HEK293 (cell line): ENCODE measurements at regions not wholly inside any gene's neighbourhood (a gene's known extent, or its start where the extent isn't known, plus 50 kb on each side); places are given as distances from the start of the nearest gene placed in this dataset.

ENCODE experiments used
- CTCF ChIA-PET: fragments of 350-600 bp; formaldehyde crosslinking; extraction: SDS; loops from one replicate; lab custom pipeline; 2021; ENCODE audit warnings: antibody characterized with exemption; lab: Yijun Ruan, JAX
- POLR2A ChIA-PET: fragments of 300-600 bp; formaldehyde crosslinking; extraction: SDS; loops from one replicate; lab custom pipeline; 2020; ENCODE audit warnings: antibody characterized with exemption, inconsistent platforms; lab: Yijun Ruan, JAX
- H3K27ac ChIP-seq: fragments of 200-500 bp; sonication (Bioruptor generic); 2 replicates; pipeline ENCODE4 v1.5.1; 2014; ENCODE audit warnings: low read depth, low read length, control low read depth, inconsistent platforms; ENCODE audit errors: extremely low read depth
- H3K36me3 ChIP-seq, 2 experiments: fragments of 200-500 bp in 1 of 2; sonication (Bioruptor generic) in 1 of 2; 1 replicate in 1 of 2; 2 replicates in 1 of 2; pipeline ENCODE4 v1.5.1; 2014 to 2017; ENCODE audit warnings: inconsistent platforms in 2 of 2, low read length in 2 of 2; ENCODE audit not compliant: control insufficient read depth in 2 of 2, insufficient read depth in 1 of 2
- H3K4me1 ChIP-seq: fragments of 200-500 bp; sonication (Bioruptor generic); 2 replicates; pipeline ENCODE4 v1.5.1; 2014; ENCODE audit warnings: mild to moderate bottlenecking, low read length, inconsistent platforms; ENCODE audit not compliant: control insufficient read depth, insufficient read depth
- H3K4me3 ChIP-seq: 2 replicates; pipeline ENCODE4 v1.5.1; 2011; ENCODE audit warnings: low read depth, mild to moderate bottlenecking, control low read depth, low read length, moderate library complexity
- H3K9me3 ChIP-seq: fragments of 200-500 bp; sonication (Bioruptor generic); 2 replicates; pipeline ENCODE4 v1.5.1; 2014; ENCODE audit warnings: low read depth, low read length, inconsistent platforms; ENCODE audit not compliant: control insufficient read depth, insufficient read depth
- ZBTB21 ChIP-seq: fragments of 450-650 bp; formaldehyde crosslinking; IDR thresholded peaks from 2 replicates; pipeline ENCODE4 v1.5.1; 2017; ENCODE audit warnings: missing biosample characterization, missing genetic modification characterization
- ZNF639 ChIP-seq: fragments of 450-650 bp; formaldehyde crosslinking; IDR thresholded peaks from 2 replicates; pipeline ENCODE4 v1.5.1; 2016; ENCODE audit warnings: missing biosample characterization, missing genetic modification characterization
- ZNF830 ChIP-seq: fragments of 450-650 bp; IDR thresholded peaks from 2 replicates; pipeline ENCODE4 v1.5.0; 2018; ENCODE audit warnings: missing biosample characterization, missing genetic modification characterization, low read depth, mild to moderate bottlenecking, moderate library complexity
- ZSCAN23 ChIP-seq: fragments of 450-650 bp; formaldehyde crosslinking; IDR thresholded peaks from 2 replicates; pipeline ENCODE4 v1.5.1; 2016; ENCODE audit warnings: missing biosample characterization, missing genetic modification characterization

GRCh38 chr4:124762956-124763355 lies 50.4 kb upstream of the ANKRD50 start:
- Histone ChIP-seq H3K4me3 (no peak overlapping the region), H3K9me3 (no peaks in the 10 kb centered on the region), H3K27ac (no peak overlapping the region), H3K36me3 (no peaks in the 10 kb centered on the region), H3K4me1 (no peaks in the 10 kb centered on the region)
- ChIA-PET CTCF (no interaction called here), POLR2A (no interaction called here)
- TF ChIP-seq ZBTB21 (tag by site-specific recombination) (no peak), ZNF830 (no peak), ZNF639 (no peak), ZSCAN23 (tag by site-specific recombination) (no peak)
